ENCODE measurements at regions not wholly inside any gene's neighbourhood (a gene's known extent, or its start where the extent isn't known, plus 50 kb on each side); places are given as distances from the start of the nearest gene placed in this dataset.
"Not testable (repeated sequence)": the region's sequence is repeated elsewhere in the genome, so short reads cannot be mapped to it uniquely, and the experiment has no call there.

- DNase-seq: no peak
These were observed 197.1 kb upstream of the HCN1 start for GRCh38 chr5:45893309-45893708.

- DNase-seq: not testable (repeated sequence)
These were observed 194.4 kb upstream of the HCN1 start for GRCh38 chr5:45890441-45891080.

- no peak for DNase-seq
These were observed 166.6 kb upstream of the HCN1 start for GRCh38 chr5:45862763-45863162.

- DNase-seq: no peak
These were observed 151.7 kb upstream of the HCN1 start for GRCh38 chr5:45847877-45848276.

GRCh38 chr5:45826055-45826454 lies 129.9 kb upstream of the HCN1 start:
- no peak for DNase-seq

GRCh38 chr5:45800331-45800730 lies 104.2 kb upstream of the HCN1 start:
- DNase-seq: no peak

GRCh38 chr5:45799388-45799787 lies 103.2 kb upstream of the HCN1 start:
- DNase-seq: no peak

- peak; percentile 7 for DNase-seq
These were observed 100.9 kb upstream of the HCN1 start for GRCh38 chr5:45796959-45797553.

GRCh38 chr5:45795458-45795857 lies 99.3 kb upstream of the HCN1 start:
- no peak for DNase-seq

- no peak for DNase-seq
These were observed 97.7 kb upstream of the HCN1 start for GRCh38 chr5:45793638-45794532.

- DNase-seq: no peak
These were observed 83.9 kb upstream of the HCN1 start for GRCh38 chr5:45779874-45780671.

- peak; percentile 42 for DNase-seq
These were observed 78.3 kb upstream of the HCN1 start for GRCh38 chr5:45774528-45774927.

GRCh38 chr5:45772402-45772801 lies 76.2 kb upstream of the HCN1 start:
- no peak for DNase-seq

GRCh38 chr5:45765561-45765960 lies 69.4 kb upstream of the HCN1 start:
- DNase-seq: no peak

GRCh38 chr5:45750574-45750973 lies 54.4 kb upstream of the HCN1 start:
- DNase-seq: no peak

- DNase-seq: not testable (repeated sequence)
These were observed 52.3 kb upstream of the HCN1 start for GRCh38 chr5:45748511-45748910.
